ENCODE measurements at regions not wholly inside any gene's neighbourhood (a gene's known extent, or its start where the extent isn't known, plus 50 kb on each side); places are given as distances from the start of the nearest gene placed in this dataset.

DNA sequence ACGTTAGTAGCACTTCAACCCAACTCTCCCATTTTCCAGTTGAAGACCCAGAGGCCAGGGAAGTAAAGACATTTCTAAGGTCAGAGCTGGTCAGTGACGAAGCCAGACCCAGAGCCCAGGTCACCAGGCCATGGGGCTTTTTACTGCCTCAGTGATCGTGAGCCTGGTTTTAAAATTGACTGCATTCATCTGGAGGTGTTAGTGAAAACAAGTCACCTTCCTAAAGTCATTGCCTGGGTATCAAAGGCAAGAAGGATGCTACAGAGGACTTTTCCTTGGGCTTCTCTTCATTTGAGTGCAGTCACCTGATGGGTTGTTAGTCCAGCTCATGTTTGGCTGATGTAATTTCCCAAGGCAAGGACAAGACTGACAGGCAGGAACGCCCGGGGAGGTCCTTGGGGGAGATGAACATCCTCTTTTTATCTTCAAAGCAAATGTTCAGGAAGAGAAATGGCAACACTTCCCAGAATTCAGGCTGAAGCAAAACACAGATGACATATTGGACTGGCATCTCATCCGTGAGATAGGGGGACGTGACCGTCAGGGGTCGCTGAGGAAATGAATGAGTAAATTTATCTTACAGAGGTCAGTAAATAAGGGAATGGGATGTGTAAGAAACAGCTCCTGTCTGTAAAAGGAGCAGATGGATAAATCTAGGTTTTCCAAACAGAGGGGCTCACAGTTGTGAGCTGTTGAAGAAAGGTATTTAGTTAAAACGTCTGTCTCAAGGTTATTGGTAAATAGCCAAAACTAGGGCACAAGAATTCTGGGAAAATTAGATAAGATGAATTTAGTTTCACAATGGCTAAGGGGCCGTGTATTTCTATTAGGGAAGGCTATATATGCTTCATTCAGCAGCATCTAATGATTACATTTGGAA, 201.2 kb downstream of the OPA1 start:
- TF ChIP-seq, protein P1, sequence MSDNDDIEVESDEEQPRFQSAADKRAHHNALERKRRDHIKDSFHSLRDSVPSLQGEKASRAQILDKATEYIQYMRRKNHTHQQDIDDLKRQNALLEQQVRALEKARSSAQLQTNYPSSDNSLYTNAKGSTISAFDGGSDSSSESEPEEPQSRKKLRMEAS (IDR thresholded peaks at IDR 0.05), result no peak
- TF ChIP-seq EGR1 (IDR thresholded peaks at IDR 0.05; ENCODE audit: low read depth in 2 of 2), result no peak
- TF ChIP-seq, protein P2, sequence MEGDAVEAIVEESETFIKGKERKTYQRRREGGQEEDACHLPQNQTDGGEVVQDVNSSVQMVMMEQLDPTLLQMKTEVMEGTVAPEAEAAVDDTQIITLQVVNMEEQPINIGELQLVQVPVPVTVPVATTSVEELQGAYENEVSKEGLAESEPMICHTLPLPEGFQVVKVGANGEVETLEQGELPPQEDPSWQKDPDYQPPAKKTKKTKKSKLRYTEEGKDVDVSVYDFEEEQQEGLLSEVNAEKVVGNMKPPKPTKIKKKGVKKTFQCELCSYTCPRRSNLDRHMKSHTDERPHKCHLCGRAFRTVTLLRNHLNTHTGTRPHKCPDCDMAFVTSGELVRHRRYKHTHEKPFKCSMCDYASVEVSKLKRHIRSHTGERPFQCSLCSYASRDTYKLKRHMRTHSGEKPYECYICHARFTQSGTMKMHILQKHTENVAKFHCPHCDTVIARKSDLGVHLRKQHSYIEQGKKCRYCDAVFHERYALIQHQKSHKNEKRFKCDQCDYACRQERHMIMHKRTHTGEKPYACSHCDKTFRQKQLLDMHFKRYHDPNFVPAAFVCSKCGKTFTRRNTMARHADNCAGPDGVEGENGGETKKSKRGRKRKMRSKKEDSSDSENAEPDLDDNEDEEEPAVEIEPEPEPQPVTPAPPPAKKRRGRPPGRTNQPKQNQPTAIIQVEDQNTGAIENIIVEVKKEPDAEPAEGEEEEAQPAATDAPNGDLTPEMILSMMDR (IDR thresholded peaks at IDR 0.05; ENCODE audit: low read depth, low read length, missing input control), result no peak
- TF ChIP-seq YY1 (IDR thresholded peaks at IDR 0.05), result no peak
- TF ChIP-seq GABPA (IDR thresholded peaks at IDR 0.05 in 1 of 2, conservative IDR thresholded peaks at IDR 0.05 in 1 of 2), result no peak
- TF ChIP-seq HNF4G (IDR thresholded peaks at IDR 0.05), result no peak
- TF ChIP-seq JUND (IDR thresholded peaks at IDR 0.05), result no peak
- no peak for TF ChIP-seq RXRA (IDR thresholded peaks at IDR 0.05)

All from liver (tissue), 3 donors.